Kidney epithelial cell (primary cell): ENCODE measurements at regions not wholly inside any gene's neighbourhood (a gene's known extent, or its start where the extent isn't known, plus 50 kb on each side); places are given as distances from the start of the nearest gene placed in this dataset.

Experiments used
- DNase-seq: peaks from one replicate; pipeline ENCODE4 v3.0.0-alpha.2; 2010; ENCODE audit warnings: low read depth
- H3K27me3 ChIP-seq: 2 replicates; pipeline ENCODE4 v1.6.0; 2011; ENCODE audit warnings: low read length; ENCODE audit not compliant: control insufficient read depth, insufficient read depth
- H3K36me3 ChIP-seq: 2 replicates; pipeline ENCODE4 v1.5.1; 2011; ENCODE audit warnings: low read length; ENCODE audit not compliant: control insufficient read depth, insufficient read depth
- H3K4me3 ChIP-seq: 2 replicates; pipeline ENCODE4 v1.5.1; 2011; ENCODE audit warnings: low read depth, mild to moderate bottlenecking, control low read depth, low read length
- CTCF ChIP-seq: IDR thresholded peaks from 2 replicates; pipeline ENCODE4 v1.5.1; 2011; ENCODE audit warnings: mild to moderate bottlenecking, moderate library complexity, low read length, control low read depth, inconsistent platforms; ENCODE audit not compliant: insufficient read depth, poor library complexity, severe bottlenecking

- Histone ChIP-seq H3K4me3 (no peak overlapping the region), H3K36me3 (no peaks in the 10 kb centered on the region), H3K27me3 (no peaks in the 10 kb centered on the region)
- TF ChIP-seq CTCF: no peak
- DNase-seq: no peak
Measured at GRCh38 chr9:107942291-107942690, 452.7 kb upstream of the KLF4 start.

- no peak for TF ChIP-seq CTCF
- Histone ChIP-seq H3K27me3 (no peaks in the 10 kb centered on the region), H3K36me3 (no peaks in the 10 kb centered on the region), H3K4me3 (no peak overlapping the region)
- DNase-seq: no peak
Measured at GRCh38 chr9:107940616-107941595, 451.3 kb upstream of the KLF4 start.

GRCh38 chr9:107938801-107939386 lies 449.3 kb upstream of the KLF4 start:
- no peak for DNase-seq
- Histone ChIP-seq H3K36me3 (no peaks in the 10 kb centered on the region), H3K27me3 (no peaks in the 10 kb centered on the region), H3K4me3 (no peak overlapping the region)
- no peak for TF ChIP-seq CTCF

GRCh38 chr9:107935931-107936330 lies 446.4 kb upstream of the KLF4 start:
- no peak for DNase-seq
- Histone ChIP-seq H3K27me3 (no peaks in the 10 kb centered on the region), H3K36me3 (no peaks in the 10 kb centered on the region), H3K4me3 (no peak overlapping the region)
- no peak for TF ChIP-seq CTCF

GRCh38 chr9:107933516-107933915 lies 443.9 kb upstream of the KLF4 start:
- DNase-seq: no peak
- no peak overlapping the region for H3K4me3 ChIP-seq
- H3K27me3 ChIP-seq: no peaks in the 10 kb centered on the region
- TF ChIP-seq CTCF: no peak
- H3K36me3 ChIP-seq: no peaks in the 10 kb centered on the region

- no peaks in the 10 kb centered on the region for H3K27me3 ChIP-seq
- no peaks in the 10 kb centered on the region for H3K36me3 ChIP-seq
- no peak for TF ChIP-seq CTCF
- no peak for DNase-seq
- no peak overlapping the region for H3K4me3 ChIP-seq
Measured at GRCh38 chr9:107933097-107933496, 443.5 kb upstream of the KLF4 start.
